GM12878 (cell line): ENCODE measurements at regions not wholly inside any gene's neighbourhood (a gene's known extent, or its start where the extent isn't known, plus 50 kb on each side); places are given as distances from the start of the nearest gene placed in this dataset.

Experiments
- ATAC-seq: fragments of 200-7000 bp; cut with Tn5 transposase; 3 replicates; pipeline ENCODE4 v1.9.1; 2020; ENCODE audit warnings: mild to moderate bottlenecking, moderate library complexity
- BruUV-seq: library from RNA; stranded (reverse); fragments of 400-500 nt; replicated peaks from 2 replicates; lab custom pipeline; 2021; lab: Mats Ljungman, UMichigan
- CTCF ChIA-PET: fragments of 300-600 bp; sonication (Branson Sonifier 250); formaldehyde crosslinking; extraction: SDS; loops from one replicate; lab custom pipeline; 2021; ENCODE audit warnings: inconsistent platforms; lab: Yijun Ruan, JAX
- POLR2A ChIA-PET: fragments of 350-600 bp; formaldehyde crosslinking; extraction: SDS; loops from one replicate; lab custom pipeline; 2021; ENCODE audit warnings: inconsistent platforms; lab: Charles Lee
- RAD21 ChIA-PET: fragments of 300-600 bp; sonication (Branson Sonifier 250); formaldehyde crosslinking; loops from one replicate; lab custom pipeline; 2023; ENCODE audit warnings: antibody characterized with exemption; ENCODE audit not compliant: unreplicated experiment; lab: Charles Lee
- SMC1A ChIA-PET: fragments of 300-600 bp; sonication (Branson Sonifier 250); formaldehyde crosslinking; loops from one replicate; lab custom pipeline; 2023; ENCODE audit not compliant: unreplicated experiment, uncharacterized antibody; lab: Charles Lee
- DNase-seq: peaks from one replicate; pipeline ENCODE4 v3.0.0-alpha.2; 2011; ENCODE audit warnings: low read depth, low spot score
- FAIRE-seq: peaks from 3 replicates; lab custom pipeline; 2011; peaks lifted over from hg19 to GRCh38; lab: Jason Lieb, UNC
- H2AFZ ChIP-seq: 2 replicates; pipeline ENCODE4 v1.6.0; 2011; ENCODE audit warnings: low read depth, low read length, control low read depth; ENCODE audit not compliant: control insufficient read depth
- H3K27ac ChIP-seq: 2 replicates; pipeline ENCODE4 v1.5.1; 2011; ENCODE audit warnings: control low read depth; ENCODE audit not compliant: control insufficient read depth, insufficient read depth
- H3K27me3 ChIP-seq, 2 experiments: replicated peaks in 1 of 2; 2 replicates each; pipeline versions ENCODE4 v1.6.0 to v1.6.1; 2011; ENCODE audit warnings: low read length in 1 of 2; ENCODE audit not compliant: control insufficient read depth in 2 of 2, insufficient read depth in 2 of 2
- H3K36me3 ChIP-seq, 2 experiments: 2 replicates each; pipeline ENCODE4 v1.5.1; 2011; ENCODE audit warnings: low read length in 1 of 2; ENCODE audit not compliant: control insufficient read depth in 2 of 2, insufficient read depth in 2 of 2
- H3K4me1 ChIP-seq: 2 replicates; pipeline ENCODE4 v1.6.1; 2011; ENCODE audit warnings: mild to moderate bottlenecking, low read length, moderate library complexity, mixed read lengths; ENCODE audit not compliant: control insufficient read depth, insufficient read depth
- H3K4me2 ChIP-seq: 2 replicates; pipeline ENCODE4 v1.6.0; 2011; ENCODE audit warnings: control low read depth; ENCODE audit not compliant: control insufficient read depth, insufficient read depth
- H3K4me3 ChIP-seq: fragments of 200-600 bp; sonication (generic); 2 replicates; pipeline ENCODE4 v1.5.1; 2016
- H3K79me2 ChIP-seq: 2 replicates; pipeline ENCODE4 v1.6.0; 2011; ENCODE audit warnings: low read length; ENCODE audit not compliant: control insufficient read depth, insufficient read depth
- H3K9ac ChIP-seq: 2 replicates; pipeline ENCODE4 v1.8.0; 2011; ENCODE audit warnings: low read length, control low read depth, mixed read lengths; ENCODE audit not compliant: control insufficient read depth, insufficient read depth
- H3K9me3 ChIP-seq: replicated peaks from 3 replicates; pipeline ENCODE4 v1.5.1; 2011; ENCODE audit warnings: mild to moderate bottlenecking, low read length; ENCODE audit not compliant: control insufficient read depth, insufficient read depth
- H4K20me1 ChIP-seq: 2 replicates; pipeline ENCODE4 v1.6.0; 2011; ENCODE audit not compliant: control insufficient read depth, insufficient read depth
- NR2C1 ChIP-seq: fragments of 450-650 bp; IDR thresholded peaks from 2 replicates; pipeline ENCODE4 v1.6.1; 2017; ENCODE audit warnings: antibody characterized with exemption, mild to moderate bottlenecking, moderate library complexity
- RAD51 ChIP-seq: fragments of 450-650 bp; IDR thresholded peaks from 2 replicates; pipeline ENCODE4 v1.6.1; 2016; ENCODE audit warnings: moderate library complexity, mild to moderate bottlenecking, inconsistent platforms
- SIX5 ChIP-seq: IDR thresholded peaks from 2 replicates; pipeline ENCODE4 v1.6.1; 2011; ENCODE audit warnings: mild to moderate bottlenecking, low read depth, low read length, moderate library complexity; ENCODE audit not compliant: severe bottlenecking
- TBL1XR1 ChIP-seq: IDR thresholded peaks from 2 replicates; pipeline ENCODE4 v1.6.1; 2012; ENCODE audit warnings: low read depth, low read length, improper control_type of control experiment
- WGBS: methylation state at CpG from one replicate; pipeline ENCODE4 v1.1.6; 2016; ENCODE audit warnings: low lambda C conversion rate; ENCODE audit not compliant: insufficient replicate concordance, insufficient coverage; ENCODE audit errors: missing lambda C conversion rate; 5-methylcytosine and 5-hydroxymethylcytosine counted together
- in situ Hi-C: fragments of 300-500 bp; cut with MboI; formaldehyde crosslinking; loops from 9 replicates; pipeline ENCODE4 v1.14.3; 2018; ENCODE audit warnings: mixed read lengths
- intact Hi-C: fragments of 100-400 bp; cut with micrococcal nuclease; formaldehyde crosslinking; loops from one replicate; pipeline ENCODE4 v1.14.2; 2022; ENCODE audit not compliant: unreplicated experiment
- TF ChIP-seq, protein P1 (sequence below): fragments of 450-650 bp; conservative IDR thresholded peaks from 2 replicates; pipeline ENCODE4 v1.6.1; 2017; ENCODE audit warnings: mild to moderate bottlenecking, moderate library complexity
- TF ChIP-seq, protein P2 (sequence below): fragments of 450-650 bp; IDR thresholded peaks from 2 replicates; pipeline ENCODE4 v1.6.1; 2018; ENCODE audit warnings: mild to moderate bottlenecking, low read depth, moderate library complexity; ENCODE audit not compliant: partially characterized antibody

DNA sequence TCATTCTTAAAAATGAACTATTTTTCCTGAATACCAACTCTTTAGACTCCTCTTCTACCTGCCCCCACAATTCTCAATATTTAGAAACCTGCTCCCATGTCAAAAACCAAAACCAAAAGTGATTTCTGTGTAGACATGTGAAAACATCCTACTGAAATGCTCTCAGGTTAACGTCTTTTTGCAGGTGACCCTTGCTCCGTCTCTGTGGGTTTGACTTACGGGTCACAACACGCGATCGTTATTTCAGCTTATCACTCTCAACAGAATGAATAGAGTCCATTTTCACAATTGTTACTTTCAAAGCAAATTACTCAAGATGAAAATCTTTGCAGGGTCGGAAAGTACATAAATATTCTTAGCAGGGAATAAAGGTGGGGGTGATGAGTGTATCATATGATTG is 456.3 kb upstream of the SGCD start:
- no TSS peak for BruUV-seq
- TF ChIP-seq SIX5 = no peak
- TF ChIP-seq, protein P1, sequence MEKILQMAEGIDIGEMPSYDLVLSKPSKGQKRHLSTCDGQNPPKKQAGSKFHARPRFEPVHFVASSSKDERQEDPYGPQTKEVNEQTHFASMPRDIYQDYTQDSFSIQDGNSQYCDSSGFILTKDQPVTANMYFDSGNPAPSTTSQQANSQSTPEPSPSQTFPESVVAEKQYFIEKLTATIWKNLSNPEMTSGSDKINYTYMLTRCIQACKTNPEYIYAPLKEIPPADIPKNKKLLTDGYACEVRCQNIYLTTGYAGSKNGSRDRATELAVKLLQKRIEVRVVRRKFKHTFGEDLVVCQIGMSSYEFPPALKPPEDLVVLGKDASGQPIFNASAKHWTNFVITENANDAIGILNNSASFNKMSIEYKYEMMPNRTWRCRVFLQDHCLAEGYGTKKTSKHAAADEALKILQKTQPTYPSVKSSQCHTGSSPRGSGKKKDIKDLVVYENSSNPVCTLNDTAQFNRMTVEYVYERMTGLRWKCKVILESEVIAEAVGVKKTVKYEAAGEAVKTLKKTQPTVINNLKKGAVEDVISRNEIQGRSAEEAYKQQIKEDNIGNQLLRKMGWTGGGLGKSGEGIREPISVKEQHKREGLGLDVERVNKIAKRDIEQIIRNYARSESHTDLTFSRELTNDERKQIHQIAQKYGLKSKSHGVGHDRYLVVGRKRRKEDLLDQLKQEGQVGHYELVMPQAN = no peak
- TF ChIP-seq TBL1XR1 = no peak
- TF ChIP-seq, protein P2, sequence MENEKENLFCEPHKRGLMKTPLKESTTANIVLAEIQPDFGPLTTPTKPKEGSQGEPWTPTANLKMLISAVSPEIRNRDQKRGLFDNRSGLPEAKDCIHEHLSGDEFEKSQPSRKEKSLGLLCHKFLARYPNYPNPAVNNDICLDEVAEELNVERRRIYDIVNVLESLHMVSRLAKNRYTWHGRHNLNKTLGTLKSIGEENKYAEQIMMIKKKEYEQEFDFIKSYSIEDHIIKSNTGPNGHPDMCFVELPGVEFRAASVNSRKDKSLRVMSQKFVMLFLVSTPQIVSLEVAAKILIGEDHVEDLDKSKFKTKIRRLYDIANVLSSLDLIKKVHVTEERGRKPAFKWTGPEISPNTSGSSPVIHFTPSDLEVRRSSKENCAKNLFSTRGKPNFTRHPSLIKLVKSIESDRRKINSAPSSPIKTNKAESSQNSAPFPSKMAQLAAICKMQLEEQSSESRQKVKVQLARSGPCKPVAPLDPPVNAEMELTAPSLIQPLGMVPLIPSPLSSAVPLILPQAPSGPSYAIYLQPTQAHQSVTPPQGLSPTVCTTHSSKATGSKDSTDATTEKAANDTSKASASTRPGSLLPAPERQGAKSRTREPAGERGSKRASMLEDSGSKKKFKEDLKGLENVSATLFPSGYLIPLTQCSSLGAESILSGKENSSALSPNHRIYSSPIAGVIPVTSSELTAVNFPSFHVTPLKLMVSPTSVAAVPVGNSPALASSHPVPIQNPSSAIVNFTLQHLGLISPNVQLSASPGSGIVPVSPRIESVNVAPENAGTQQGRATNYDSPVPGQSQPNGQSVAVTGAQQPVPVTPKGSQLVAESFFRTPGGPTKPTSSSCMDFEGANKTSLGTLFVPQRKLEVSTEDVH = no peak
- no peak for TF ChIP-seq RAD51
- no peak for TF ChIP-seq NR2C1
- Histone ChIP-seq H3K27ac (no peak overlapping the region), H2AFZ (no peak overlapping the region), H3K4me1 (no peaks in the 10 kb centered on the region), H4K20me1 (no peaks in the 10 kb centered on the region), H3K9ac (no peak overlapping the region), H3K36me3 (no peaks in the 10 kb centered on the region), H3K79me2 (no peaks in the 10 kb centered on the region), H3K9me3 (no peaks in the 10 kb centered on the region), H3K4me3 (no peak overlapping the region), H3K27me3 (no peaks in the 10 kb centered on the region), H3K4me2 (no peak overlapping the region)
- RAD21 ChIA-PET = no interaction called here
- ATAC-seq (no peak), DNase-seq (no peak), FAIRE-seq (no peak)
- intact Hi-C loops (no loop called here), in situ Hi-C loops (no loop called here)
- POLR2A ChIA-PET = no interaction called here
- WGBS = 57% methylated on average over 7 of the region's 7 CpGs
- CTCF ChIA-PET = no interaction called here
- SMC1A ChIA-PET = interaction anchor here (0.6 kb wide), 1 partner anchor 28 kb away, joined by 3 read pairs; no protein-coding TSS in a partner anchor
